ENCODE measurements at regions not wholly inside any gene's neighbourhood (a gene's known extent, or its start where the extent isn't known, plus 50 kb on each side); places are given as distances from the start of the nearest gene placed in this dataset.

DNA sequence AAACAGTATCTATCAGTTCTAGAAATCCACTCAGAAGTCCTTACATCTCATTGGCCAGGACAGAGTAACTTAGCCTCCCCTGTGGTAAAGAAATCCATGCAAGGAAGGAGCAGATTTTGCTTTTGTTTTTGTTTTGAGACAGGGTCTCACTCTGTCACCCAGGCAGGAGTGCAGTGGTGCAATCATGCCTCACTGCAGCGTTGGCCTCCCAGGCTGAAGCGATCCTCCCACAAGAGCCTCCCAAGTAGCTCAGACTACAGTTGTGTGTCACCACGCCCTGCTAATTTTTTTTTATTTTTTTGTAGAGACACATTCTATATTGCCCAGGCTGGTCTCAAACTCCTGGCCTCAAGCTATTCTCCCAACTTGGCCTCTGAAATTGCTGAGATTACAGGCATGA lies 185.1 kb downstream of the NRP2 start:
- TF ChIP-seq, protein P1, sequence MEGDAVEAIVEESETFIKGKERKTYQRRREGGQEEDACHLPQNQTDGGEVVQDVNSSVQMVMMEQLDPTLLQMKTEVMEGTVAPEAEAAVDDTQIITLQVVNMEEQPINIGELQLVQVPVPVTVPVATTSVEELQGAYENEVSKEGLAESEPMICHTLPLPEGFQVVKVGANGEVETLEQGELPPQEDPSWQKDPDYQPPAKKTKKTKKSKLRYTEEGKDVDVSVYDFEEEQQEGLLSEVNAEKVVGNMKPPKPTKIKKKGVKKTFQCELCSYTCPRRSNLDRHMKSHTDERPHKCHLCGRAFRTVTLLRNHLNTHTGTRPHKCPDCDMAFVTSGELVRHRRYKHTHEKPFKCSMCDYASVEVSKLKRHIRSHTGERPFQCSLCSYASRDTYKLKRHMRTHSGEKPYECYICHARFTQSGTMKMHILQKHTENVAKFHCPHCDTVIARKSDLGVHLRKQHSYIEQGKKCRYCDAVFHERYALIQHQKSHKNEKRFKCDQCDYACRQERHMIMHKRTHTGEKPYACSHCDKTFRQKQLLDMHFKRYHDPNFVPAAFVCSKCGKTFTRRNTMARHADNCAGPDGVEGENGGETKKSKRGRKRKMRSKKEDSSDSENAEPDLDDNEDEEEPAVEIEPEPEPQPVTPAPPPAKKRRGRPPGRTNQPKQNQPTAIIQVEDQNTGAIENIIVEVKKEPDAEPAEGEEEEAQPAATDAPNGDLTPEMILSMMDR (IDR thresholded peaks at IDR 0.05): no peak
- TF ChIP-seq ZFX (IDR thresholded peaks at IDR 0.05; ENCODE audit: borderline replicate concordance): no peak

Measured in 22Rv1 (cell line).